NCI-H226 (cell line): ENCODE measurements at regions not wholly inside any gene's neighbourhood (a gene's known extent, or its start where the extent isn't known, plus 50 kb on each side); places are given as distances from the start of the nearest gene placed in this dataset.
A peak's percentile ranks its signal among the peaks of the same experiment; 100 is the strongest.

Source experiments
- DNase-seq: peaks from one replicate; pipeline ENCODE4 v3.0.0-alpha.2; 2015

GRCh38 chr5:129821477-129822131 is 73.7 kb downstream of the MINAR2 start:
- no peak for DNase-seq

DNA sequence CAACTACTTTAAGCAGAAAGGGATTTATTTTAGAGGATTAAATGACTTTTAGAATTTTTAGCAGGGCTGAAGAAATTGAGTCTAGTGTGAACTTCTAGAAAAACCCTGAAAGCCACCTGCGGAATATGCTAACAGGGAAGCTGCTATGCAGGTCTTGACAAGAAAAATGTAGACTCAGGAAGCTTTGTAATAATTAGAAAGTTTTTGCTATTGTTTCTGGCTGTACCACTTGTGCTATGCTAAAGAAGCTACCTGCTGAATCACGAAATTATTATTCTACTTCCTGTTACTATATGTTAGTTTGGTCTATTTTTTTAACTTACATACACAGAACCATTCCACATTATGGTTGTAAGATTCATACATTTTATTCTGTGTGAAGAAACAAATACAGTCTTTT is 74.0 kb upstream of the CHSY3 start:
- no peak for DNase-seq

DNA sequence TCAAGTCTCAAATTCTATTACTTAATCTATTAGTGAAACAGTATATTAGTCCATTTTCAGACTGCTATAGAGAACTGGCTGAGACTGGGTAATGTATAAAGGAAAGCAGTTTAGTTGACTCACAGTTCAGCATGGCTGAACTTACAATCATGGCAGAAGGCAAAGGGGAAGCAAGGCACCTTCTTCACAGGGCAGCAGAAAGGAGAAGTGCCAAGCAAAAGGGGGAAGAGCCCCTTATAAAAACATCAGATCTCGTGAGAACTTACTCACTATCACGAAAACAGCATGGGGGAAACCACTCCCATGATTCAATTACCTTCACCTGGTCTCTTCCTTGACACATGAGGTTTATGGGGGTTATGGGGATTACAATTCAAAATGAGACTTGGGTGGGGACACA is 67.9 kb upstream of the CHSY3 start:
- no peak for DNase-seq

DNA sequence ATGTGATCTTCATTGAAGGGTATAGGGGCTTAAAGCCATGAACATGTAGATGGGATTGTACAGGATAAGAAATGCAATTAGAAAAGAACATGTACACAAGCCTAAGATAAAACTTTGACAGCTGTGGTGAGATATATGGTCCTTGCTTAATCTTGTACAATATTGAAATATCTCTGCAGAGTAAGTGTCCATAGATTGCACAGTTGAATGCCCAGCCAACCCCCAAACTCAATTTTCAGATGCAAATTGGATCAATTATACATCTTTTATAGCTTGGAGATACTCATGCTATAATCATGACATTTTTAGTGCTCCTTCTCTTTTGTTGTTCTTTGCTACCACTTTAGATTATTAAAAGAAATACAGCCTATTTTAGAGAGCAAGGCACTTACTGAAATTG is 59.5 kb upstream of the CHSY3 start:
- no peak for DNase-seq

DNA sequence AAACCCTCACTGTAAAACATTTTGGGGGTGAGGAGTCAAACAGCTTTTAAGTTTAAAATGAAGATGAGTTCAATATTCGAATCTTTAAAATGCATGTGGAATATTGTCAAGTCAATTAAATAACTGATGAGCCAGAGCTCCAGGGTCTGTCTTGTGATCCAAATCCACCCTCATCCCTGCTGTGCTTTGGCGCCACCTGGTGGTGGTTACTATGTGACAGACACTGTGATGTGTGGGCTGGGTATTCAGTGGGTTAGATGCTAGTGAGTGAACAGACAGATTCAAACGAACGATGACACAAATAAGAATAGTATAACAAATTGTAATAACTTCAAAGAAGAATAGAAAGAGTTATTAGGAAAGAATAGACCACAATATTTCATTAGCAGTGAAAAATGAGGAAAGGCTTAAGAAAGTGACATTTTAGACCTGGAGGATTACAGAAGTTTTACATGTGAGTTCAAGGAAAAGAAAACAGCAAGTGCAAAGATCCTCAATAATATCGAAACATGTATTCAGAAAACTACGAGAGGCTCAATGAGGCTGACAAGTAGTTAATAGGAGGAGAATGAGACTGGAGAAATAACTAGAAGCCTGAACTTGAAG is 51.4 kb upstream of the CHSY3 start:
- peak; percentile 29 for DNase-seq

DNA sequence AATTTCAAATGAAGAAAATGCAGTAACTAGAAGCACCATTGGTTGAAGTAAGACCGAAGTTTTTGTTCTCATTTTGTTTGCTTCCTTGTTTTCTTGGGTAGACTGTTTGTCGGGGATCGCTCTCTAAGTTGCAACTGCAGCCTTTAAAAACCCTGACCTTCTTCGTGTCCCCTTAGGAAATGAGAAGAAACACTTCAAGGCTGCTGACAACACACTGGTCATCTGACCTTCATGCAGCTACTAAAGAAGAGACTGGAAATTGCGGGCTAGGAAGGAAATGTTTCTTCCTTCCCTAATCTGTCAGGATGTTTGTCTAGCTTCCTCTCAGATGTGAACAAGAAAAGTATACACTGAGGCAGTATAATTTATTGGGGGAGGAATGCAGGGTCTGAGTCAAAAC is 50.7 kb upstream of the CHSY3 start:
- no peak for DNase-seq
